ENCODE measurements at regions not wholly inside any gene's neighbourhood (a gene's known extent, or its start where the extent isn't known, plus 50 kb on each side); places are given as distances from the start of the nearest gene placed in this dataset.
A peak's percentile ranks its signal among the peaks of the same experiment; 100 is the strongest.

DNA sequence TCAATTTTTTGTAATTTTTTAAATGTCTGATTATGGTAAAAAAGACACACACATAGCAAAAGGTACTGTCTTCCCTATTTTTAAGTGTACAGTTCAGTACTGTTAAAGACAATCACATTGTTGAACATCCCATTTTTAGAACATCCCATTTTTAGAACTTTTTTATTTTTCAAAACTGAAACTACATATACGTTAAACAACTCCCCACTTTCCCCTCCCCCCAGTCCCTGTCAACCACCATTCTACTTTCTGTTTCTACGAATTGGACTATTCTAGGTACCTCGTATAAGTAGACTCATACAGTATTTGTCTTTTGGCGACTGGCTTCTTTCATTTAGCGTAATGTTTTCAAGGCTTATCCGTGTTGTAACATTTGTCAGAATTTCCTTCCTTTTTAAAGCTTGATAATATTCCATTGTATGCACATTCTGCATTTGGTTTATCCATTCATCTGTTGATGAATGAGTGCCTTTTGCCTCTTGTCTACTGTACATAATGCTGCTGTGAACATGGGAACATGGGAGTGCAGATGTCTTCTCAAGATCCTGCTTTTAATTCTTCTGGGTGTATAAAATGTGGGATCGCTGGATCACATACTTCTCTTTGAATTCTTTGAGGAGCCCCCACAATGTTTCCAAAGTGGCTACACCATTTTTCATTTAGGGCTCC is 154.0 kb downstream of the PIK3R1 start:
- Histone ChIP-seq H3K4me3 (ENCODE audit: low read depth in 1 of 2, low read length in 2 of 2) (no peak overlapping the region), H3K9me3 (ENCODE audit: low read length) (no peaks in the 10 kb centered on the region), H3K27me3 (ENCODE audit: control insufficient read depth in 1 of 2, insufficient read depth in 2 of 2, low read length in 2 of 2) (no peaks in the 10 kb centered on the region), H3K36me3 (ENCODE audit: insufficient read depth, low read length) (no peaks in the 10 kb centered on the region), H3K4me1 (ENCODE audit: insufficient read depth, low read length) (peaks cover under 1% of the 10 kb centered on the region), H3K9ac (ENCODE audit: low read length) (no peak overlapping the region), H3K27ac (ENCODE audit: low read depth, low read length) (no peak overlapping the region)

DNA sequence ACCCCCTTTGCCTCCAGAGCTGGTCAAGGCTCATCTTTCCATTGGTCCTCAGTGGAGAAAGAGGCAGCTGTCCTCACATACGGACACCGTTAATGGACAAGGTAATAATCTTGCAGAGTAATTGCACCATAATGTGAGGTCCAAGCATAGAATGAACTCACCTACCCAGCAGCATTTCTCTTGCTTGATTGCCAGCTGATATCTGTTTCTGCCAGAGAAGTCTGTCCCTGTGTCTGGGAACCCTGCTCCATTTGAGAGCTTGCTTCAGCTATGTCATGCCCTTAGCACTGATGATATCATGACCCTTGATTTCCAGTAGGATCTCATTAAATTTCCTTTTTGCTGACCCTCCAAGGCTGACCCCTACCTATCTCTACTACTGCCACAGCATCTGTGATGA is 154.6 kb downstream of the PIK3R1 start:
- H3K9me3 ChIP-seq (ENCODE audit: low read length) = no peaks in the 10 kb centered on the region
- H3K36me3 ChIP-seq (ENCODE audit: insufficient read depth, low read length) = no peaks in the 10 kb centered on the region
- H3K4me3 ChIP-seq (ENCODE audit: low read depth in 1 of 2, low read length in 2 of 2) = no peak overlapping the region
- H3K4me1 ChIP-seq (ENCODE audit: insufficient read depth, low read length) = peaks cover 6% of the 10 kb centered on the region
- no peak overlapping the region for H3K9ac ChIP-seq (ENCODE audit: low read length)
- H3K27ac ChIP-seq (ENCODE audit: low read depth, low read length) = no peak overlapping the region
- no peaks in the 10 kb centered on the region for H3K27me3 ChIP-seq (ENCODE audit: control insufficient read depth in 1 of 2, insufficient read depth in 2 of 2, low read length in 2 of 2)

DNA sequence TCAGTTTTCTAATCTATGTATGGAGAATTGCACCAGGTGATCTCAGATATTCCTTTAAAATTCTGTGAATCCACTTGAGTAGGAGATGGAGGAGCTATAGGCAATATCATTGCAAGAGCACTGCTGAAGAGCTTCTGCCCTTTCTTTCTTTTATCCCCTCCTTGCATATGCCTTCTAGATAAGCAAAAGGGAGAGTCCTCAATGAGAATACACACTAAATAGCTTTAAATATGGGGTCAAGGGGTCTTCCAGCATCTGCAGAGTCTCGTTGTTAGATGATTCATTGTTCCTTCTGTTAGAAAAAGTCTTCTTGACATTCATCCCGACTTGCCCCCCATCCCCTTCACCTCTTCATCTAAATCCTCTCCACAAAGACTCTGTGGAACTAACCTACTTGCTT is 156.1 kb downstream of the PIK3R1 start:
- peaks cover 7% of the 10 kb centered on the region for H3K4me1 ChIP-seq (ENCODE audit: insufficient read depth, low read length)
- H3K9ac ChIP-seq (ENCODE audit: low read length) = no peak overlapping the region
- no peaks in the 10 kb centered on the region for H3K27me3 ChIP-seq (ENCODE audit: control insufficient read depth in 1 of 2, insufficient read depth in 2 of 2, low read length in 2 of 2)
- H3K27ac ChIP-seq (ENCODE audit: low read depth, low read length) = no peak overlapping the region
- H3K9me3 ChIP-seq (ENCODE audit: low read length) = no peaks in the 10 kb centered on the region
- H3K4me3 ChIP-seq (ENCODE audit: low read depth in 1 of 2, low read length in 2 of 2) = no peak overlapping the region
- H3K36me3 ChIP-seq (ENCODE audit: insufficient read depth, low read length) = no peaks in the 10 kb centered on the region

- Histone ChIP-seq H3K27ac (ENCODE audit: low read depth, low read length) (no peak overlapping the region), H3K36me3 (ENCODE audit: insufficient read depth, low read length) (no peaks in the 10 kb centered on the region), H3K9ac (ENCODE audit: low read length) (no peak overlapping the region), H3K4me3 (ENCODE audit: low read depth in 1 of 2, low read length in 2 of 2) (no peak overlapping the region), H3K27me3 (ENCODE audit: control insufficient read depth in 1 of 2, insufficient read depth in 2 of 2, low read length in 2 of 2) (no peaks in the 10 kb centered on the region), H3K4me1 (ENCODE audit: insufficient read depth, low read length) (peaks cover 7% of the 10 kb centered on the region), H3K9me3 (ENCODE audit: low read length) (no peaks in the 10 kb centered on the region)
These were observed 156.6 kb downstream of the PIK3R1 start for GRCh38 chr5:68372161-68372560.

DNA sequence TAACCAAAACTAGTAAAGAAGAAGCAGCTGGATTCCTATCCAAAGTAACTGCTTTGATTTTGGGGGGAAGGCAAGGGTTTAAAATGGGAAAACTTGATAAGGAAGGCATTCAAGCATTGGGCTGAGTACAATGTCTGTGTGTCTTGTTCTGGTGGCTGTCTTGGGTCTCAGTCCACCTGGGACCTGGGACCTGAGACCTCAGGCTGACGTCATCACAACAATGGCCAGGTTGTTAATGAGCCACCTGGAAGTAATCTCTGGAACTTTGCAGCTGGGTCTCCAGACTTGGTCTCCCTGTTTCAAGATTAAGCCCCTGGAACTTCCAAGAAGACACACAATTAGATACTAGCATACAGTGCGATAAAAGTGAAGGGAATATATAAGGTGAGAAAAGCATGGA is 157.5 kb downstream of the PIK3R1 start:
- Histone ChIP-seq H3K4me3 (ENCODE audit: low read depth in 1 of 2, low read length in 2 of 2) (no peak overlapping the region), H3K9me3 (ENCODE audit: low read length) (no peaks in the 10 kb centered on the region), H3K9ac (ENCODE audit: low read length) (no peak overlapping the region), H3K27ac (ENCODE audit: low read depth, low read length) (no peak overlapping the region), H3K4me1 (ENCODE audit: insufficient read depth, low read length) (peaks cover 7% of the 10 kb centered on the region), H3K36me3 (ENCODE audit: insufficient read depth, low read length) (no peaks in the 10 kb centered on the region), H3K27me3 (ENCODE audit: control insufficient read depth in 1 of 2, insufficient read depth in 2 of 2, low read length in 2 of 2) (no peaks in the 10 kb centered on the region)

DNA sequence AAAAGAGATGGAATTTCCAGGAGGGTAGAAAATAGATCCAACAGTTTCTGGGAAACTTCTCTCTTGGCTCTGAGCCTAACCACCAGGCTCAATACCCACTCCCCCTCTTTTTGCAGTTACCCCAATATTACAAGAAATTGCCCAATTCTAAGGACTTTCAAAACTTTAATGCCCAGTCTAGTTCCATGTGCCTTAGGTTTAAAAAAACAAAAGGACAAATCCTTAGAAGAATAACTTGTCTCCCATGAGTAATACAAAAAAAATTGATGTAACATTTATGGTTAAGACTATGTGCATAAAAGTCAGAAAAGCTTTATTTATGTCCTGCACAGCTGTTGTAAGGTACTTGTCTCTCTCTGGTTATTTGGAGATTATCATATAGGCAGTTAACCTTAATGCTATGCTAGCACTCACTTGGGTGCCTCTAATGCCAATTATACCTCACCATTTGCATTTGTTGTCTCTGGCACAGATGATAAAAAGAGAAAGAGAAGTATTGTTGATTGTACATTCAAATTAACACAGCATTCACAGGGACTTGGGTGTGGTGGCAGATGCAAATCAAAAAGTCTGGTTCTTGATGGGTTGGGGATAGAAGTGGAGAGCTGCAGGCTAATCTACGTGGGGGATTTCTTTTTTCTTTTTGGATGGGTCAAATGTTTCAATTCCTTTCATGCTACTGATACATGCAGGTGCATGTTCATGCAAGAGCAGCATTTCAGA is 159.4 kb downstream of the PIK3R1 start:
- Histone ChIP-seq H3K27me3 (ENCODE audit: control insufficient read depth in 1 of 2, insufficient read depth in 2 of 2, low read length in 2 of 2) (no peaks in the 10 kb centered on the region), H3K9me3 (ENCODE audit: low read length) (no peaks in the 10 kb centered on the region), H3K27ac (ENCODE audit: low read depth, low read length) (peak overlapping the region; percentile 64), H3K36me3 (ENCODE audit: insufficient read depth, low read length) (no peaks in the 10 kb centered on the region), H3K9ac (ENCODE audit: low read length) (no peak overlapping the region), H3K4me1 (ENCODE audit: insufficient read depth, low read length) (peaks cover 16% of the 10 kb centered on the region), H3K4me3 (ENCODE audit: low read depth in 1 of 2, low read length in 2 of 2) (no peak overlapping the region)

- Histone ChIP-seq H3K9me3 (ENCODE audit: low read length) (no peaks in the 10 kb centered on the region), H3K9ac (ENCODE audit: low read length) (no peak overlapping the region), H3K36me3 (ENCODE audit: insufficient read depth, low read length) (no peaks in the 10 kb centered on the region), H3K4me3 (ENCODE audit: low read depth in 1 of 2, low read length in 2 of 2) (no peak overlapping the region), H3K27ac (ENCODE audit: low read depth, low read length) (no peak overlapping the region), H3K4me1 (ENCODE audit: insufficient read depth, low read length) (peaks cover 22% of the 10 kb centered on the region), H3K27me3 (ENCODE audit: control insufficient read depth in 1 of 2, insufficient read depth in 2 of 2, low read length in 2 of 2) (no peaks in the 10 kb centered on the region)
These were observed 160.0 kb downstream of the PIK3R1 start for GRCh38 chr5:68375540-68375939.

DNA sequence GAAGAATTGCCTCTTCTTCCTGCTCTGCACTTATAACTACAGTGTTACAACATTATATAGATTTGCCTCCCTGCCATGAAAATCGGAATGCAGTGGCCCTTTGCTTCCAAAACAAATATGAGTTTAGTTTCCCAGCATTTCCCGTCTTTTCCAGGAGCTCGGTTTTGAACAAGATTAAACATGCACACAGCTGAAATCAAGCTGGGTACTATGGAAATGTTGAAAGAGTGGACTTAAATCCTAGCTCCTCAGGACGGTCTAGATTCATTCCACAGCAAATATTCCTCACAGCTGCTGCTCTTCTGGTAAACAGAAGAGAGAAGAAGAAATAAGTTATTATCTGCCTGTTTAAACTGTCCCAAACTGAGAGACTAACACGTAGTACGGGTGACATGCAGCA is 161.4 kb downstream of the PIK3R1 start:
- H3K4me1 ChIP-seq (ENCODE audit: insufficient read depth, low read length) = peaks cover 22% of the 10 kb centered on the region
- H3K4me3 ChIP-seq (ENCODE audit: low read depth in 1 of 2, low read length in 2 of 2) = no peak overlapping the region
- no peak overlapping the region for H3K9ac ChIP-seq (ENCODE audit: low read length)
- no peaks in the 10 kb centered on the region for H3K27me3 ChIP-seq (ENCODE audit: control insufficient read depth in 1 of 2, insufficient read depth in 2 of 2, low read length in 2 of 2)
- no peak overlapping the region for H3K27ac ChIP-seq (ENCODE audit: low read depth, low read length)
- no peaks in the 10 kb centered on the region for H3K9me3 ChIP-seq (ENCODE audit: low read length)
- no peaks in the 10 kb centered on the region for H3K36me3 ChIP-seq (ENCODE audit: insufficient read depth, low read length)

DNA sequence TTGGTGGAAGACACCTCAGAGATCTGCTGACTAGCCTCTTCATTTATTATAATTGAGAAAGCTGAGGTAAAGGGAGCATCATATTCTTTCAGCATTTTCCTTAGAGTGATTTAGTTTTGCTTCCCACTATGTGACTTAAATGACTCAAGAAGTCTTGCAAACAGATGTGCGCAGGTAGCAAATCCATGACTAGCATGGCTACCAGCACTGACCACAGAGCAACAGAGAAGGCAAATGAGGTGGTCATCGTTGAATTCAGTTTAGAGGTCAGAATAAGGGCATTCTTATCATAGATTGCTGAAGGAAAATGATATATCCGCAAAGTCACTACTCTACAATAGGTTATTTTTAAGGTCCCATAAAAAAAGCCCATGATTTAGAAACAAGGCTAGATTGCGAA is 162.2 kb downstream of the PIK3R1 start:
- no peaks in the 10 kb centered on the region for H3K27me3 ChIP-seq (ENCODE audit: control insufficient read depth in 1 of 2, insufficient read depth in 2 of 2, low read length in 2 of 2)
- H3K9me3 ChIP-seq (ENCODE audit: low read length) = no peaks in the 10 kb centered on the region
- H3K27ac ChIP-seq (ENCODE audit: low read depth, low read length) = no peak overlapping the region
- no peaks in the 10 kb centered on the region for H3K36me3 ChIP-seq (ENCODE audit: insufficient read depth, low read length)
- no peak overlapping the region for H3K9ac ChIP-seq (ENCODE audit: low read length)
- H3K4me1 ChIP-seq (ENCODE audit: insufficient read depth, low read length) = peaks cover 22% of the 10 kb centered on the region
- H3K4me3 ChIP-seq (ENCODE audit: low read depth in 1 of 2, low read length in 2 of 2) = no peak overlapping the region

GRCh38 chr5:68378204-68378820 is 162.8 kb downstream of the PIK3R1 start:
- H3K36me3 ChIP-seq (ENCODE audit: insufficient read depth, low read length) = no peaks in the 10 kb centered on the region
- no peaks in the 10 kb centered on the region for H3K9me3 ChIP-seq (ENCODE audit: low read length)
- H3K4me1 ChIP-seq (ENCODE audit: insufficient read depth, low read length) = peaks cover 22% of the 10 kb centered on the region
- no peak overlapping the region for H3K4me3 ChIP-seq (ENCODE audit: low read depth in 1 of 2, low read length in 2 of 2)
- no peak overlapping the region for H3K27ac ChIP-seq (ENCODE audit: low read depth, low read length)
- H3K9ac ChIP-seq (ENCODE audit: low read length) = no peak overlapping the region
- H3K27me3 ChIP-seq (ENCODE audit: control insufficient read depth in 1 of 2, insufficient read depth in 2 of 2, low read length in 2 of 2) = no peaks in the 10 kb centered on the region

DNA sequence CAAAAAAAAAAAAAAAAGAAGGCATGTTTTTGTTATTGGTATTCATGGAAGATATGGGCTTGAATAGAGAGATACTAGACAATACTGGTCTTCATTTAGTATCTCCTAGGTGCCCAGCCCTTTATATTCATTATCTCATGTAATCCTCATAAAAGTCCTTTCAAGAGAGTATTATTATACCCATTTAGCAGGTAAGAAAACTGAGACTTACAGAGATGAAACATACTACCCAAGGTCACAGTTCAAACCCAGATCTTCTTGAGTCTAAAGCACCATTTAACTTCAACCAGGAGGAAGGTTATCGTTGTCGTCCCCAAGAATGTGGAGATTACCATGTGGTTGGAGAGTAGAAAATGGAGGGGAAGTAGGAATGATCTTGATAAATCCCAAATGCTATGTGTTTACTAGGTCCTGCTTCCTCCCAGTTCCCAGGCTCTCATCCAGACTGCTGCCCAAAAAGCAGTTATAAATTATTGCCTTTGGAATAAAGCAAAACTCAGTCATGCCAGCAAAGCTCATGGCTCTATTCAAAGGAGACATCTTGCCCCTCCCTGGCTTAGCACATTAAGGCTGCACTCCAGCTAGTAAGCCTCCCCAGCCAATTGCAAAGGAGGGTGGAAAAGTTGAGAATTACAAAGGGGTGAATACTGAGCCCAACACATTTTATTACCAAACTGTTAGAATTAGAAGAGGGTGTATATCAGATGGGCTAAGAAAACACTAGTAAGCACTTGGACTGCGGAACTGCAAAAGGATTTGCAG is 163.9 kb downstream of the PIK3R1 start:
- Histone ChIP-seq H3K9ac (ENCODE audit: low read length) (no peak overlapping the region), H3K4me3 (ENCODE audit: low read depth in 1 of 2, low read length in 2 of 2) (no peak overlapping the region), H3K27ac (ENCODE audit: low read depth, low read length) (no peak overlapping the region), H3K9me3 (ENCODE audit: low read length) (no peaks in the 10 kb centered on the region), H3K4me1 (ENCODE audit: insufficient read depth, low read length) (peaks cover 22% of the 10 kb centered on the region), H3K27me3 (ENCODE audit: control insufficient read depth in 1 of 2, insufficient read depth in 2 of 2, low read length in 2 of 2) (no peaks in the 10 kb centered on the region), H3K36me3 (ENCODE audit: insufficient read depth, low read length) (no peaks in the 10 kb centered on the region)
